ENCODE measurements at regions not wholly inside any gene's neighbourhood (a gene's known extent, or its start where the extent isn't known, plus 50 kb on each side); places are given as distances from the start of the nearest gene placed in this dataset.
"Not testable (repeated sequence)": the region's sequence is repeated elsewhere in the genome, so short reads cannot be mapped to it uniquely, and the experiment has no call there.

- DNase-seq (ENCODE audit: low read depth) = not testable (repeated sequence)
Measured at GRCh38 chr4:4032801-4033605, 193.7 kb downstream of the OTOP1 start.

GRCh38 chr4:4037399-4038138, 189.2 kb downstream of the OTOP1 start:
- DNase-seq (ENCODE audit: low read depth); H3K4me3 ChIP-seq (ENCODE audit: low read depth, low read length): not testable (repeated sequence)

More at GRCh38 chr4:4032801-4033605, 193.7 kb downstream of the OTOP1 start:
- H3K4me3 ChIP-seq (ENCODE audit: low read depth, low read length) = peak overlapping the region; percentile 32

GRCh38 chr4:4045823-4046222, 180.9 kb downstream of the OTOP1 start:
- not testable (repeated sequence) for H3K4me3 ChIP-seq (ENCODE audit: low read depth, low read length); DNase-seq (ENCODE audit: low read depth)

- not testable (repeated sequence) for H3K4me3 ChIP-seq (ENCODE audit: low read depth, low read length); DNase-seq (ENCODE audit: low read depth)
Measured at GRCh38 chr4:4046686-4047085, 180.0 kb downstream of the OTOP1 start.

GRCh38 chr4:4047202-4047601, 179.5 kb downstream of the OTOP1 start:
- not testable (repeated sequence) for H3K4me3 ChIP-seq (ENCODE audit: low read depth, low read length); DNase-seq (ENCODE audit: low read depth)

GRCh38 chr4:4048227-4048626, 178.5 kb downstream of the OTOP1 start:
- not testable (repeated sequence) for DNase-seq (ENCODE audit: low read depth); H3K4me3 ChIP-seq (ENCODE audit: low read depth, low read length)

GRCh38 chr4:4050781-4051180, 175.9 kb downstream of the OTOP1 start:
- DNase-seq (ENCODE audit: low read depth); H3K4me3 ChIP-seq (ENCODE audit: low read depth, low read length): not testable (repeated sequence)

- DNase-seq (ENCODE audit: low read depth); H3K4me3 ChIP-seq (ENCODE audit: low read depth, low read length): not testable (repeated sequence)
Measured at GRCh38 chr4:4052933-4053332, 173.8 kb downstream of the OTOP1 start.

- not testable (repeated sequence) for DNase-seq (ENCODE audit: low read depth)
Measured at GRCh38 chr4:4057226-4057625, 169.5 kb downstream of the OTOP1 start.

GRCh38 chr4:4084171-4084570, 142.6 kb downstream of the OTOP1 start:
- DNase-seq (ENCODE audit: low read depth); H3K4me3 ChIP-seq (ENCODE audit: low read depth, low read length): not testable (repeated sequence)

More at GRCh38 chr4:4057226-4057625, 169.5 kb downstream of the OTOP1 start:
- not testable (repeated sequence) for H3K4me3 ChIP-seq (ENCODE audit: low read depth, low read length)

GRCh38 chr4:4089716-4090419, 136.9 kb downstream of the OTOP1 start:
- peak; percentile 9 for DNase-seq (ENCODE audit: low read depth)
- not testable (repeated sequence) for H3K4me3 ChIP-seq (ENCODE audit: low read depth, low read length)

GRCh38 chr4:4090720-4091119, 136.0 kb downstream of the OTOP1 start:
- H3K4me3 ChIP-seq (ENCODE audit: low read depth, low read length); DNase-seq (ENCODE audit: low read depth): not testable (repeated sequence)

GRCh38 chr4:4092159-4092558, 134.6 kb downstream of the OTOP1 start:
- DNase-seq (ENCODE audit: low read depth); H3K4me3 ChIP-seq (ENCODE audit: low read depth, low read length): not testable (repeated sequence)

GRCh38 chr4:4099610-4100009, 127.1 kb downstream of the OTOP1 start:
- not testable (repeated sequence) for H3K4me3 ChIP-seq (ENCODE audit: low read depth, low read length); DNase-seq (ENCODE audit: low read depth)

- DNase-seq (ENCODE audit: low read depth); H3K4me3 ChIP-seq (ENCODE audit: low read depth, low read length): not testable (repeated sequence)
Measured at GRCh38 chr4:4106923-4107322, 119.8 kb downstream of the OTOP1 start.

All from fibroblast of villous mesenchyme (primary cell).